ENCODE measurements at regions not wholly inside any gene's neighbourhood (a gene's known extent, or its start where the extent isn't known, plus 50 kb on each side); places are given as distances from the start of the nearest gene placed in this dataset.

DNA sequence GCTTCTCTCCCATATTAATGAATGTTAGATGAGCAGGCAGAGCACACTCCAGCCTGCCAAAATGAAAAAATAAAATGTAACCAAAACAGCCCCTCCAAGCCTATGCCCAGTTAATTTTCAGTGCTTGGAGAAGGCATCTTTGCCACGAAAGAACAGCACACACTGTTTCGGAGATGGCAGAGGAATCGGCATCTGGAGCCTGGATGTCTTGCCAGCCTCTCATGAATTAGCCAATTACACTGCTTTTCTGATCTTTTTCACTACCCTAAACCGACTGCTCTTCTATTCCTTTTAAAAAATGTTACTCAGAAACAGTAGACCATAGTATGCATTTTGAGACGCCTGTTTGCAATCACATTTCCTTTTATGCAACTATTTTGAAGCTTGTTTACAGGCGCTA is 249.6 kb downstream of the TLE3 start:
- no peak for DNase-seq (ENCODE audit: low spot score)

DNA sequence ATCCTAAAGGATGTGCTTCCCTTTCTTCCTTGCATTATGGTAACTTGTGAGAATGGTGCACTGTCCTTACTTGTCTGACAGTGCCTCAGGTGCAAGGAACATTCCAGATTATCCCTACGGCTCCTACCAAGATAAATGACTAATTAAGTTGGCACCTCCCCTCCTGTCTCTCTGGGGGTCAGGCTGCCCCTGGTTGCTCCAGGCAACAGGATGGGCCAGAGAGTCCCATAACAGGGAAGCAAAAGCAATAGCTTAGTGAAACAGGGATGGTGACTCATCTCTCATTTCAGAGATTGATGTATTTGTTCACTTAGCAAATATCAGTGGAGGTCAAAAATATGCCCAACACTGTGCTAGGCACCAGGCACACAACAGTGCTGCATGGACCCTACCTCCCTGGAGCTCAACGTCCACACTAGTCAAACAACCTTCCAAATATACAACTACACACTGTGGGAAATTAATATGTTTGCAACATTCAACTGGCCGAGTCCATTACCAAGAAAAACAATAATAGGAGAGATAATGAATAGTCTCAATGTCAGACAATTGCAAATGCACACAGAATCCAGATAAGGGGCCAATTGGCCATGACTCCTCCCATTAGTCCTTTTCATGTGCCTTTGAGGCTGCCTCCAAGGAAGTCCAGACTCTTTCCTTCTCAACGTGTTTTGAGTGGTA is 249.0 kb downstream of the TLE3 start:
- DNase-seq (ENCODE audit: low spot score) = no peak

DNA sequence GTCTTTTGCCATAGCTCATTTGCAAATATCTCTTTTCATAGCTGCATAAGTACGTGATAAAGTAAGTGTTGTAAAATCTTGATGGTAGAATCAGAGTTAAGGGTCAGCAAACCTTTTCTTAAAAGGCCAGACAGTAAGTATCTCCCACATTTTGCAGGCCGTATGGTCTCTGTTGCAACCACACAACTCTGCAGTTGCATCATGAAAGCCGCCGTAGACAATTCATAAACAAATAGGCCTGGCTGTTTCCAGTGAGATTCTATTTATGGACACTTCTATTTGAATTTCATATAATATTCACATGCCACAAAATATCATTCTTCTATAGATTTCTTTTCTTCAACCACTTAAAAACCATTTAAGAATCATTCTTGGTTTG is 248.5 kb downstream of the TLE3 start:
- DNase-seq (ENCODE audit: low spot score) = no peak

DNA sequence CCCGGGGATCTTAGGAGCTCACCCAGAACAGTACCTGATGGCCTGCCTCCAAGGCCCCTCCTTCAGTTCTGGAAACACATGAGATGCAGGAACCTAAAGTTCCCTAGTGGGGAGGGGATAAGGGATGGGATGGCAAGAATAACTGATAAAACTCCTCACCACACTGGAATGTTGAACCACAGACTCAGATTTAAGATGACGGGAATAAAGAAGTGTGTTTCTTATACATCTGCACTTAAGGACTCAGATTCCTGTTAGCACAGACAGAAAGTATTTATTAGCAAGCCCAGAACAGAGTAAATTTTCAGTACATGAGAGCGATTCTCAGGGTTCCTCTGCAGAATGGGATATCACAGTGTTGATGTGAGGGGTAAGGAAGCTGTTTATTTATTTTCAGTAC is 245.2 kb downstream of the TLE3 start:
- DNase-seq (ENCODE audit: low spot score) = no peak

DNA sequence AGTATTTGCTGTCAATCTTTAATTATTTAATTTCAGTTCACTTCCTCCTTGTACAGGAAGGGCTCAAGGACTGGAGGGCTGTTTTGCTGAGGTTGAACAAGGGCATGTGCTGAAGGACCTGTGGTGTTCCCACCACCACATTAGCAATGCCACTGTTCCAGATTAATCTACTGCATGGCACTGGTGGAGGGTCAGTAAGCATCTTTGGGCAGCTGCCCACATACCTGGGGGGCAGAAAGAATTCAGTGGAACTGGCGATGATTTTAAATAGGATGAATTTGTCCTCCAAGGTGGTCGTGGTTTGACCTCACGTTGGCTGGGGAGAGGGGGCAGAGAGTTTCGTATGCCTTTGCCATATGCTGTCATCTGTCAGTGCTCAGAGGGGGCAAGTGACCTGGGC is 244.8 kb downstream of the TLE3 start:
- no peak for DNase-seq (ENCODE audit: low spot score)

DNA sequence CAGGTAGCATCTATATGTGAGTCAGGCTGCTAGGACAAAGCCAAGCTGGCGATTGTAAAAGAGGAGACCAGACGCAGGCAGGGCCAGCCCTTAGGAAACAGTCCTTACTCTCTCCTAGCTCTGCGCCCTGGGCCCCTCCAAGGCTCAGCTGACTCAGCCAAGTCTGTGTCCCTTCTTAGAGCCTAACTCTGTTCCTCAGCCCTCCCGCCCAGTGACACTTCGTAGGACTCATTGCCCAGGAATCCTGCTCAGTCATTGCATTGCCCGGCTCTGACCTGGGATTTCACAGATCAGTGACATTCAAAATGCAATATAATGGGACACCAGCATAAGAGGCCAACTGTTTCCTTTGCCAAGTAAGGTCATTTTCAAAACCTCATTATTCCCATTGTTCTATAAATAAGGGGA is 244.2 kb downstream of the TLE3 start:
- no peak for DNase-seq (ENCODE audit: low spot score)

DNA sequence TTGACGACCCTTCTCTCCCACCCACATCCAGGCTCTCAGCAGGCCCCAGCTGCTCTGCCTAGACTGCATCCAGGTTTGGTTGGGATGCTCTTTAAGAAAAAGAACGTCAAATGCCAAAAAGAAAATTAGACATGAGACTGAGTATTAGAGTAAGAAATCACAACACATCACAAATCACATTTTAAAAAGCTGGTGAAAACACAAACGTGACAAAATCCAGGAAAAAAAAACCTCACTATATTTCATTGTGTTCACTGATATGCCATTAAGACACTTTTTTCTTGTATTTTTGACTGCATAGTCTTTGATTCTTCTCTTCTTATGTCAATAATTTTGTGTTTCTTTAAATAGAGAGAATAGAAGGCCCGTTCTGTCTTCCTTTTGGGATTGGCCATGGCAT is 243.7 kb downstream of the TLE3 start:
- no peak for DNase-seq (ENCODE audit: low spot score)

DNA sequence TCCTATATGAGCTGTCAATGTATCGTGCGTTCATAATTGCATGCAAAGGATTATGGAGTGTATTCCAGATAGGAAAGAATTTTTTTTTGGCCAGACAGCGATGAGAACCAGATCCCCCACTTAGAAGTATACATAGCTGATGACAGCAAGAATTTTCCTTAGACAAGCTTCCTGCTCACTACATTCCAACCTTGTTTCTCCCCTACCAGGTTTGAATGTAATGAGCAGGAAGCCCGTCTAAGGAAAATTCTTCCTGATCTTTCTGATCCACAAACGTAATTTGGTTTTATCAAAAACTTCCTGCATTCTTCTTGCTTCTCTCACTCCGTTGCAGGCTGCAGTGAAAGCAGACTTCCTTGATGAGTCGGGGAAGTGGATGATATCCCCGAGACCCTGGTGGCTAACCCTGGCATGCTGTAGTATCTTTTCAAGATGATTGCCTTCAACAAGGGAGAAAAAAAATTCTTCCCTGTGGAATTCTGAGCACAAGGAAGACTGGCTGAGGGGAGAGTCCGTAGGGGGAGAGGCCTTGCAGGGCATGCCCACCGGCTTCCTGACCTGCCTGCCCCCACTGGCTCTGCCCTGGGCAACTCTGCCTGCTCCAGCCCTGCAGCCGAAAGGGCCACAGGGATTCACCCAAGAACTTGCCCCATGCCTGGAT is 243.1 kb downstream of the TLE3 start:
- DNase-seq (ENCODE audit: low spot score) = no peak

DNA sequence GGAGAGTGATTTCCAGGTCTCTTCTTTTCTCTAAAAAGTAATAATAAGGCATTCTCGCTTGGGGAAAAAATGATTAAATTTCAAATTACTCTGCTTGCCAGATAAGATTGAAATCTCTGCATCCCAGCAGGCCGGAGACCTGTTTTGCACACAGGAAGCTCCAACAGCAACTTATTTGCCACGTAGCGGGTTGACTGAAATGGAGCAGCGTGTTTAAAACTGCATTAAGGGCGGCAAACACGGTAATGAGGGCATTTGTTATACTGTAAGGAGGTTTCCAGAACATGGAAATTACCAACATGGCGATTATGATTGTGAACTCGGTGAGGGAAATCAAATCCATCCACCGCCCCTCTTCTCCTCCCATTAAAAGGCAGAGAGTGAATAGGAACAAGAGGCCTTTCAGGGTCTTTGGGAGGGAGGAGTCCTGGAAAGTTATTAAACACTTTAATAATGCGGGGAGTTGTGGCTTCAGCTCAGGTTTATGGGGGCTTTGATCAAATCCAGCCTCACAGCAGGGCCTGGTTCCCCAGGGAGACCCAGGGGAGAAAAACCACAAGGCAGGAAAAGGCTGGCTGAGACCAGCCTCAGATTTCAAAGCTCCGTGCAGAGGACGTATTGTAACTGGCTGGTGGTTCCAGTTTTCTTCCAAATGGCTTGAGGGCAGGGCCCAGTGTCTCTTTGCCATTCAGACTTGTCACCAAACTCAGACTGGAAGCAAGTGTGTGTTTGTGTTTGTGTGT is 242.3 kb downstream of the TLE3 start:
- no peak for DNase-seq (ENCODE audit: low spot score)

DNA sequence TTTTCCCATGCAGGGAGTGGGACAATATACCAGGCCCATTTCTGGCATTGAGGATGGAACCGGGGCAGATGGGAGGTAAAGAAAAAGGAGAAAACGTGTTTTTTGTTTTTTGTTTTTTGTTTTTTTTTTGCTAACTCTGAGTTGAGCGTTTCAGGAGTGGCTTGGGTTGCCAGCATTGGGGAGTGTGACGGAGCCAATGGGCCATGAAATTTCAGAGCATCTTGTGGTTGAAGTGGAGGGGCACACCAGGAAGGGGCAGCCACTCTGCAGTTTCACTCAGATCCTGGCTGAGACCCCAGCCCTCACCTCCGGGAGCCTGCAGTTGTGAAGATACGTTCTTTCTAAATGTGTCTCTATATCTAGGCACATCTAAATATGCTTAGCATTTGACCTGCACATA is 240.5 kb downstream of the TLE3 start:
- DNase-seq (ENCODE audit: low spot score) = no peak

DNA sequence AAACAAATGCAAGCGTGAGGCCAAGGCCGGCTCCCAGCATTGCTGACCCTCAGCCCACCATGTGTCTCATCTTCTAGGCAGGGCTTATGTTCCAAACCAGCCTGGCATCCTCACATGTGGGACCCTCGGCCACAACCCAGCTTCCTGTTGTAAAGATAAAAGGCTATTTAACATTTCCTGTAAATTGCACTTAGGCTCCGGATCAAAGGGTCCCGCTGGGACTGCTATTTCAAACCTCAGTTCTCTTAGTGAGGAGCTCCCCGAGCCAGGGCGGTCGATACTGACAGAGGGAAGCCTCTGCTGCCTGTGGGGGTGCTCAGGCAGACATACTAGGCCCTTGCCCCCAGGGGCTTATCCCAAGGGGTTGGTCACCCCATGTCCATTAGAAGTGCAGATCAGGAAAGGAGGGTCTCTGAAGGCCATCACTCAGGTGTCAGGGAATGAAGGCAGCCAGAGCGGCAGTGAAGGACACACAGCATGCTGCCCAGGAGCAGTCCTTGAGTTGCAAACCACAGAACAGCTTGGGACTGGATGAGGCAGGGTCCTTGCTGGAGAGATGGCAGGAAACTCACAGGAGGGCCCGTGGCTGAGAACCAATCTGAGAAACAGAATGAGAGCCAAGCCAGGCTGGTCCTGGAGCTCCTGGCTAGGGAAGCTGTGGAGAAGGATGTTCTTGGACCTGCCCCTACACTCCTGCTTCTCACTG is 239.9 kb downstream of the TLE3 start:
- DNase-seq (ENCODE audit: low spot score) = no peak

DNA sequence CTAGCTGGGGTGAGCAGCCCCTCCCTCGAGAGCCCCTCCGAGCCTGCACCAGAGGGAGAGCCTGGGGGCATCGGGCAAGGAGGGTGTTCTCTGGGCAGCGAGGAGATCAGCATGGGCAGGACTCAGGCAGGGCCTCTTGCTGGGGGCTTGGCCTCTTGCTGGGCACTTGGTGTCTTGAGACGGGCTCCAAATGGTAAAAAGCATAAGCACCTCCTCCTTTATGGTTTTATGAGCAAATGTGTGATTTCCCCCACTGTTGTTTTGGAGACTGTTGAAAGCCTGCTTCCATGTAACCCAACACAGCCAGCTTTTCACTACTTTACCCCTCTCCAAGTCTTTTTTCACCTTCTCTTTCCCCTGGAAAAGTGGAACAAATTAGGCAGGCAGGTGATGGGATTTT is 239.3 kb downstream of the TLE3 start:
- no peak for DNase-seq (ENCODE audit: low spot score)

DNA sequence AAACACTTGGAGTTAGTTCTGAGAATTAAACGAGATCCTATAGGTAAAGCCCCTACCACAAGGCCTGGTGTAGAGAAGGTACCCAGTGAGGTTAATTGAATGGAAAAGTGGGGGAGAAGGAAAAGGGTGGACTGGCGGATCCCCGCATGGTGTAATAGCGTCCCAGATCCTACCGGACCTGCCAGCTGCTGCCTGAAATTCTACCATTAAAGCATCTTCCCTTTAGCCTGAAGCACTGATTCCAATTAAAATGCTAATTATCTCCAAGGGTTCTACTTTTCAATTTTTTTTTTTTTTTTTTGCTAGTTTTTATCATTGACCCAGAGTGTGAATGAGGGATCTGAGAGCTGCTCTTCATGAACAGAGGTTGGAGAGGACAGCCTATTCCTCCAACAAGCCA is 237.9 kb downstream of the TLE3 start:
- DNase-seq (ENCODE audit: low spot score) = no peak

DNA sequence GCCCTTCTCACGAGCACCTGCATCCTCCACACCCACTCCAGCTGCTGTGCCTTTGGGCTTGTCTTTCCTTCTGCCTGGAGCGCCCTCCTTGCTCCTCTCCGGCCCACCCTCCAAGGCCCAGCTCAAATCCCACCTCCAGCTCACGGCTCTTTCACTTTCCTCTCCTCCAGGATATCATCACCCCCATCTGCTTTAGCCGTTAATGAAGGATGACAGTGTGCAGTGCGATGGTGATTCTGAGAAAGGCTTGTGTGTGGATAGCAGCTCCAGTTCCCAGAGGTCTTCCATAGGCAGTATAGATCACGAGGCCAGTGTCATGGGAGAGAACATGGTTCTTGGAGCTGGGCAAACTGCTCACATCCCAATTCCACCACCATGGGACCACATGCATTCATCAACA is 237.4 kb downstream of the TLE3 start:
- DNase-seq (ENCODE audit: low spot score) = no peak

DNA sequence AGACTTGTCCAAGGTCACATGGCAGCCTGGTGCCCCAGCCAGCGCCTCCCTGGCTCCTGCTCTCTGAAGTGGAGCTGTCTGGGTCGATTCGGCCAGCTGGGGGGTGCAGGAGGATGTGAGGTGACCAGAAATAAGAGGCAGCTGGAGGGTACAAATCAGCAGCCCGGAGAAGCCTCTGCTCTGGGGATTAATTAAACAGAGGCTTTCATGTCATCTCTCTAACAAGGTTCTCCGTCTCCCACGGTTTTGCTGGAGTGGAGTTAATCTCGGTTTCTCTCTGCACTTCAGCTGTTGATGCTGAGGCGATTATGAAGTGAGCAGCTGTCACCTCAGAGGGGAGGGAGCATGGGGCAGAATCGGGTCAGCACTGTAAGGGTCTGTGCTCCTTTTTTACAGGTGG is 236.8 kb downstream of the TLE3 start:
- DNase-seq (ENCODE audit: low spot score) = no peak

DNA sequence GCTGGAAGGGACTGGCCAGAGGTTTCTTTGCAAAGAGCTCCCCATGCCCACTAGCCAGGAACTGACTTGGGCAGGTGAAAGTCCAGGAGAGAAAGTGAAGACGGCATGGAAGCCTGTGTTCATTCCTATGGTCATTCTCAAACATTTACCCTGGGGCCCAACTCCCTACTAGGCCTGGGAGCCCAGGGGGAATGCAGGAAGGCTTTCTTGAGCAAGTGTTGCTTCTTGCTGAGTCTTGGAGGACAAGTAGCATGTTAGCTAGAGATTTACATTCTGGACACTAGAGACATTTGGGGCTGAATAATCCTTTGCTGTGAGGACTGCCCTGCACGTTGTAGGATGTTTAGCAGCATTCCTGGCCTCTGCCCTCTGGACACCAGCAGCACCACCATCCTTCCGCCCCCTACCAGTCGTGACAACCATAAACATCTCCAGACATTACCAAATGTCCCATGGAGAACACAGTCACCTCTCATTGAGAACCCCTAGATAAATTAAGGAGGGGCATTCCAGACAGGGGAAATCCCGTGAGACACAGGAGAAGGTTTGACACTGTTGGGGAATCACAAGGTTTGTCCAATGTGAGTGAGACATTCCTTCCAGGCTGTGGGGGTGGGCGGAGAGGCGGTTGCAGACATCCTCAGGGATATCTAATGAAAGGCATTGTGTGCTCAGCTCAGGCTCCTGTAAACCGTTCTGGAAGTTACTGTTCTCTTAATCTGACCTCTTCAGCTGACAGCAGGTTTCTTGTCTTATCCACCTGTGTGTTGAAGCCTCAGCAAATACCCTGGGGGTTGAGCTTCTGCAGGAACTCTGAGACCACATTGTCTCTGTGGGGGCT is 236.2 kb downstream of the TLE3 start:
- no peak for DNase-seq (ENCODE audit: low spot score)

DNA sequence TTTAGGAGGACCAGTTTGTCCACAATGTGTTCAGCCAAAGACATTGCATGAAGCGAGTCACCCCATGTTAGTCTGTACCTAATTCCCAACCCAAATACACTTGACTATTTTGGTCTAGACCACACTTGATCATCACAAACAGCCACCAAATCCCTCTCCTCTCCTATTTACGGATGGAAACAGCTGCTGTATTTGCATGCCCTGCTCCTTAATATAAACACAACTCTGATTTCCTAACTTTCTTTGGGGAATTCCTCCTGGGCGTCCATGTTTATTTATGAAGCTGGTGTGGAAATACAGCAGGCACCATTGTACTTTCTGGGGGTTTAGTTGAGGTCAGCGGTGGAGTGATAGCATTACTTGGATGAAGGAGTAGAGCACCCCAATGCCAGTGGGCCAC is 235.2 kb downstream of the TLE3 start:
- DNase-seq (ENCODE audit: low spot score) = no peak

DNA sequence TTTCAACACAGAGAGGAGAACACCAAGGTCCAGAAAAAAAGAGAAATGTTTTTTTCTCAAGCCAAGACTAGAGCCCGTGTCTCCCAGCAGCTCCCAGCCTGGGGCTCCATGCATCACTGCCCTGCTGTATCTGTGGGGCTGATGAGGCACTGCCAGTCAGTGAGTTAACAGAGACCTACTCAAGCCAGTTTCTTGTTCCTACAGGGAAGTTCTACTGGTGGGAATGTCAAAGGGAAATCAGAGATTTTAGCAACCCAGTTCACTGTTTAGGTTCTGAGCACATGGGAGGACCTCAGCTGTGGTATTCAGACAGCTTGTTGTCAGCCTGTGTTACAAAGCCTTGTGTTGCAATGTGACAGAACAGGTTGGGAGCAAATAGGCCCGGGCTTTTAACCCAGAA is 234.3 kb downstream of the TLE3 start:
- no peak for DNase-seq (ENCODE audit: low spot score)

DNA sequence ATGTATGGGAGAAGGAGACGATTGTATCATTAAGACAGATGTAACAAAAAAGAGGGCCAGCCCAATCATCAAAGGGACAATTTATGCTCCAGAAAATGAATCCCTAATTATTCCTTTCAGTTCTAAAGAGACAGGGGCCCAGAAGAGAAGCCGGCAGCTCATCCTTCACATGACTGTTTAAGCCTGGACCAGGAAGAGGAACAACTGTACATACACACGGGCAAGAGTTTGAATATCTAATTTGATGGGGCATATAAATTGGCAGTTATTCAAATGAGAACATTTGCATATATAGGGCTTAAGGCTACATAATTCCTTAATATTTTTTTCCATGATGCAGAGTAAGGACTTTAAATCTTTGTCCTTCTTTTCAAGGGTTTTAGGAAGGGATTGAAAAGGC is 232.3 kb downstream of the TLE3 start:
- DNase-seq (ENCODE audit: low spot score) = no peak

DNA sequence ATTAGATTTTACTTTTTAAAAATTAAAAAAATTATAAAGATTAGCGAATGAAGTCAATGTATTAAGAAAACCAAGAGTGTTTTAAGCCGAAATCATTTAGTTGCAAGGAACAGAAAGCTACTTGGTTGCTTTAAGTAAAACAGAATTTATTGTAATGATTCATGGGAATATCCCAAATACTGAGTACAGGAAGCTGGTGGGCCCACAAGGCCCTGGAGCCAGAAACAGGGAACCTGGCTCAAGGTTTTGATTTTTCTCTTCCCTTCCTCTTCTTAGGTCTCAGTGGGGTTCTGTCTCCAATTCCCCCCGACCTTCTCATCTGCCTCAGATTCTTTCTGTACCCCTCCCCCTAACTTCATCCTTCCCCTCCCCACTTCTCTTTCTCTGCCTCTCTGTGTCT is 229.0 kb downstream of the TLE3 start:
- DNase-seq (ENCODE audit: low spot score) = no peak

DNA sequence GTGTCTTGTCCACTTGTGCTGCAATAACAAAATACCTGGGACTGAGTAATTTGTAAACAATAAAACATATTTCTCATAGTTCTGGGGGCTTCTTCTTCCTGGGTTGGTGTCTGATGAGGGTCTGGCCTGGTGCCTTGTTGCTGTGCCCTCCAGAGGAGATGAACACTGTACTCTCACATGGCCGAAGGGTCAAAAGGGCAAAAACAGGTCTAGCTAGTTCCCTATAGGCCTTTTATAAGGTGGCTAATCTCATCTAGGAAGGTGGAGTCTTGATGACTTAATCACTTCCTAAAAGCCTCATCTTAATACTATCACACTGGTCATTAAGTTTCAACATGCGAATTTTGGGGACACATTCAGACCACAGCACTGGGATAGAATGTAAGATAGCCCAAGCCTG is 228.4 kb downstream of the TLE3 start:
- DNase-seq (ENCODE audit: low spot score) = no peak

DNA sequence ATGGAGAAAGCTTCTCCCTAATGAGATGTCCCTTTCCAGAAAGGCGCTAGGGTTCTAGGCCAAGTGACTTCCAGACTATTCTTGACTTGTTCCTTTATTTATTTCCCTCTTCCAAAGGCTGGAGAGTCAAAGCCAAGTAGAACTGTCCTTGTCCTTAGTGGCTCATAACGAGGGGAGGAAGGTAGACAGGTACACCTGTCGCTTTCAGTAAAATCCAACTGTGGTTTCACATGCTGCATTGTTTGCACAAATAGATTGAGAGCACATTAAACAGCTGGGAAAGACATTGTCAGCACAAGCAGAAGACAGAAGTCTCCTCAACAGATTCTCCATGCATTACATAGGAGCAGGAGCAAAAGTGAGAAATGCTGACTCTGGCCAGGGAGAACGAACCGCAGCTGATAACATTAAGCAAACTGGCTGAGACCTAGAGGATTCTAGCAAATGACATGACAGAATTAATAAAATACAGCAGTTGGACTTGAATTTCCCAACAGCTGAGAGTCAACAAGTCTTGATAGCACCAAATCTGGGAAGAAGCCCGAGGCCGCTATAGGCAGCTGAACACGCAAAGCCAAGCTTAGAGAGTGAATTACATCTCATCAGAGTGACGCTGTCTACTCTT is 227.7 kb downstream of the TLE3 start:
- no peak for DNase-seq (ENCODE audit: low spot score)
